HFFc6 (cell line): ENCODE measurements at regions not wholly inside any gene's neighbourhood (a gene's known extent, or its start where the extent isn't known, plus 50 kb on each side); places are given as distances from the start of the nearest gene placed in this dataset.
"Not testable (repeated sequence)": the region's sequence is repeated elsewhere in the genome, so short reads cannot be mapped to it uniquely, and the experiment has no call there.

Source experiments
- DNase-seq: peaks from one replicate; pipeline ENCODE4 v3.0.0-alpha.2; 2018
- H3K27ac Mint-ChIP-seq: 2 replicates; pipeline ENCODE4 v1.8.0; 2020; ENCODE audit warnings: mild to moderate bottlenecking, mixed read lengths
- H3K27me3 Mint-ChIP-seq: 2 replicates; pipeline ENCODE4 v1.8.0; 2021; ENCODE audit warnings: mild to moderate bottlenecking, moderate library complexity, mixed read lengths; ENCODE audit not compliant: insufficient read depth
- H3K36me3 Mint-ChIP-seq: 2 replicates; pipeline ENCODE4 v1.8.0; 2021; ENCODE audit warnings: low read depth, mixed read lengths
- H3K4me1 Mint-ChIP-seq: 2 replicates; pipeline ENCODE4 v1.8.0; 2020; ENCODE audit warnings: low read depth, mixed read lengths
- H3K4me3 Mint-ChIP-seq: 2 replicates; pipeline ENCODE4 v1.8.0; 2020; ENCODE audit warnings: mild to moderate bottlenecking, moderate library complexity, mixed read lengths
- H3K9me3 Mint-ChIP-seq: 2 replicates; pipeline ENCODE4 v1.8.0; 2020; ENCODE audit warnings: mild to moderate bottlenecking, mixed read lengths
- CTCF ChIP-seq: fragments of 200-600 bp; sonication (generic); IDR thresholded peaks from 2 replicates; pipeline ENCODE4 v1.5.0; 2021; ENCODE audit warnings: antibody characterized with exemption, mild to moderate bottlenecking

GRCh38 chr11:28793282-28793738 is 685.1 kb downstream of the METTL15 start:
- Mint-ChIP-seq H3K9me3 (peaks cover 21% of the 10 kb centered on the region), H3K4me3 (no peak overlapping the region), H3K27ac (no peak overlapping the region), H3K4me1 (peaks cover 44% of the 10 kb centered on the region), H3K27me3 (no peaks in the 10 kb centered on the region; the same call in none of the 2 replicates), H3K36me3 (peaks cover 51% of the 10 kb centered on the region)
- DNase-seq: no peak
- TF ChIP-seq CTCF: no peak

GRCh38 chr11:28792856-28793255 is 684.7 kb downstream of the METTL15 start:
- H3K27me3 Mint-ChIP-seq: no peaks in the 10 kb centered on the region; the same call in none of the 2 replicates
- no peak overlapping the region for H3K27ac Mint-ChIP-seq
- peaks cover 21% of the 10 kb centered on the region for H3K9me3 Mint-ChIP-seq
- no peak for TF ChIP-seq CTCF
- H3K4me3 Mint-ChIP-seq: no peak overlapping the region
- no peak for DNase-seq
- H3K4me1 Mint-ChIP-seq: peaks cover 44% of the 10 kb centered on the region
- peaks cover 51% of the 10 kb centered on the region for H3K36me3 Mint-ChIP-seq

- not testable (repeated sequence) for H3K27me3 Mint-ChIP-seq
- DNase-seq: peak; percentile 89
- H3K4me3 Mint-ChIP-seq: 0 out of 2 replicates have a peak overlapping the region, but pooled peaks have one; percentile 8
- peak overlapping the region; percentile 44; the same call in 1 of the 2 replicates for H3K27ac Mint-ChIP-seq
- H3K36me3 Mint-ChIP-seq: peaks cover 72% of the 10 kb centered on the region
- peaks cover 43% of the 10 kb centered on the region for H3K9me3 Mint-ChIP-seq
- H3K4me1 Mint-ChIP-seq: peaks cover 30% of the 10 kb centered on the region
Measured at GRCh38 chr11:28787897-28788296, 679.7 kb downstream of the METTL15 start.

DNA sequence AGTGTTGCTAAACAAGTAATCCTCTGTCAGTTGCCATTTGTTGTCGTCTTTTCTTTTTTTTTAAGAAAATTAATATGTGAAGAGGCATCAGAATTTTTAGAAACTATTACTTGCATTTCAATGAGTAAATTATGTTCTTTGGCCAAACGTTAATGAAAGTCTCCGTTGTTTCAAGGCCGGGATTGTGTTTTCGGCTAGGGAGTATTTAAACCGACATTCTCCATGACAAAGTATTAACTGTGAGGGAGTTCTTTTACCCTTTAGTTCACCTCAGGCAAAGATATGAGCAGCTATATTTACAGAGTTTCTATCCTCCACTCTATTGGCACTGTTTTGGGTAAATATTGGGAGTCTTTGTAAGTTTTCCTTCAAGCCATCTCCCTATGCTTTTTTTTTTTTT is 668.9 kb downstream of the METTL15 start:
- H3K9me3 Mint-ChIP-seq: peaks cover 43% of the 10 kb centered on the region

DNA sequence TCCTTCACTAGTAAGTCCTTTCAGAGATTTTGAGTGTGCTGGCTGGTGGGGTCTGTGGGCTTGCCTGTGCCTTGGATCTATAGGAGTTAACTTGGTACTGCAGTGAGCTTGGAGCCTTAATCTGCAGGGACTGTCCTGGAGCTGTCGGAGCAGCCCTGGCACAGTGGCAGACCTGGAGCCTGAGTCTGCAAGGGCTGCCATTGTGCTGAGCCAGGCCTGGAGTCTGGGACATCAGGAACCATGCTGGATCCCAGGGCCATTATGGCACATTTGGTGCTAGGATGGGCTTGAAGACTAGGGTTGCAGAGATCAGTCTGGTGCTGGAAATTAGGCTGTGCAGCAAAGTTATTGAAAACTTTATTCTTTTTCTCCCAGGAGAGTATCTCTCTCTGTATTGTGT is 665.4 kb downstream of the METTL15 start:
- Mint-ChIP-seq H3K9me3 (peaks cover 18% of the 10 kb centered on the region), H3K4me3 (no peak overlapping the region), H3K27ac (no peak overlapping the region), H3K27me3 (no peaks in the 10 kb centered on the region), H3K4me1 (peaks cover 44% of the 10 kb centered on the region), H3K36me3 (peaks cover 34% of the 10 kb centered on the region)
- TF ChIP-seq CTCF: no peak
- no peak for DNase-seq

More for the DNA sequence above, 668.9 kb downstream of the METTL15 start:
- TF ChIP-seq CTCF: no peak
- no peak for DNase-seq
- Mint-ChIP-seq H3K4me1 (peaks cover 25% of the 10 kb centered on the region; the same call in 1 of the 2 replicates), H3K27ac (peak overlapping the region; percentile 73; the same call in 1 of the 2 replicates), H3K36me3 (peaks cover 44% of the 10 kb centered on the region), H3K27me3 (no peaks in the 10 kb centered on the region; the same call in 1 of the 2 replicates), H3K4me3 (peak overlapping the region; percentile 45; the same call in 1 of the 2 replicates)

DNA sequence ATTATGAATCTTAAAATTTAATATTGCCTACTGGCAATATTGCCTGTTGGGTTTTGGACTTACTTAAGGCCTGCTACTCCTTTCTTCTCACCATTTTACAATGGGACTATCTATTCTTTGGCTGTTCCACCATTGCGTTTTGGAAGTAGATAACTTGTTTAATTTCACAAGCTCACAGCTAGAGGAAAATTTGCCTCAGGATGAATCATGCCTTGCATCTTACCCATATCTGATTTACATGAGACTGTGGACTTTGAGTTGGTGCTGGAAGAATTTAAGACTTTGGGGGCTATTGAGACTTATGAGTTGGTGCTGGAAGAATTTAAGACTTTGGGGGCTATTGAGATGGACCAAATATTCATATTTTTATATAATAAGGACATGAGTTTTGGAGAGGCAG is 662.6 kb downstream of the METTL15 start:
- DNase-seq: no peak
- peaks cover 44% of the 10 kb centered on the region for H3K36me3 Mint-ChIP-seq
- H3K27me3 Mint-ChIP-seq: no peaks in the 10 kb centered on the region
- H3K4me1 Mint-ChIP-seq: peaks cover 56% of the 10 kb centered on the region
- no peak overlapping the region for H3K27ac Mint-ChIP-seq
- peaks cover 24% of the 10 kb centered on the region for H3K9me3 Mint-ChIP-seq
- no peak overlapping the region for H3K4me3 Mint-ChIP-seq
- no peak for TF ChIP-seq CTCF
